NCI-H1417 treated with DMSO at 0.1 percent for 48 hours (cell line): ENCODE measurements at regions not wholly inside any gene's neighbourhood (a gene's known extent, or its start where the extent isn't known, plus 50 kb on each side); places are given as distances from the start of the nearest gene placed in this dataset.
A peak's percentile ranks its signal among the peaks of the same experiment; 100 is the strongest.

Experiments used
- DNase-seq: peaks from one replicate; lab custom pipeline; 2025; lab: John Stamatoyannopoulos, UW

- DNase-seq, result peak; percentile 98
Observed at GRCh38 chr3:194769020-194769643, 83.4 kb downstream of the FAM43A start.

GRCh38 chr3:194772241-194773000 lies 86.7 kb downstream of the FAM43A start:
- no peak for DNase-seq

- DNase-seq, result no peak
Observed at GRCh38 chr3:194773216-194773615, 87.5 kb downstream of the FAM43A start.

- no peak for DNase-seq
Observed at GRCh38 chr3:194773771-194774455, 88.2 kb downstream of the FAM43A start.

- DNase-seq, result no peak
Observed at GRCh38 chr3:194775266-194775665, 89.6 kb downstream of the FAM43A start.

GRCh38 chr3:194775731-194776130 lies 90.0 kb downstream of the FAM43A start:
- DNase-seq, result no peak

- DNase-seq, result no peak
Observed at GRCh38 chr3:194777729-194778128, 92.0 kb downstream of the FAM43A start.

- no peak for DNase-seq
Observed at GRCh38 chr3:194779729-194780224, 94.1 kb downstream of the FAM43A start.

- no peak for DNase-seq
Observed at GRCh38 chr3:194780706-194781105, 95.0 kb downstream of the FAM43A start.

GRCh38 chr3:194781617-194782016 lies 95.9 kb downstream of the FAM43A start:
- no peak for DNase-seq

GRCh38 chr3:194782698-194783404 lies 97.2 kb downstream of the FAM43A start:
- DNase-seq, result no peak

GRCh38 chr3:194784361-194784760 lies 98.7 kb downstream of the FAM43A start:
- no peak for DNase-seq

- no peak for DNase-seq
Observed at GRCh38 chr3:194785315-194785714, 99.6 kb downstream of the FAM43A start.

- no peak for DNase-seq
Observed at GRCh38 chr3:194787072-194787471, 101.4 kb downstream of the FAM43A start.

GRCh38 chr3:194787650-194788049 lies 102.0 kb downstream of the FAM43A start:
- DNase-seq, result no peak

- DNase-seq, result no peak
Observed at GRCh38 chr3:194792368-194792767, 106.7 kb downstream of the FAM43A start.

- DNase-seq, result no peak
Observed at GRCh38 chr3:194797555-194798250, 112.0 kb downstream of the FAM43A start.

GRCh38 chr3:194798486-194798885 lies 112.8 kb downstream of the FAM43A start:
- no peak for DNase-seq

- no peak for DNase-seq
Observed at GRCh38 chr3:194800002-194800401, 114.3 kb downstream of the FAM43A start.

- no peak for DNase-seq
Observed at GRCh38 chr3:194801461-194802432, 116.1 kb downstream of the FAM43A start.
